ENCODE measurements at regions not wholly inside any gene's neighbourhood (a gene's known extent, or its start where the extent isn't known, plus 50 kb on each side); places are given as distances from the start of the nearest gene placed in this dataset.

DNA sequence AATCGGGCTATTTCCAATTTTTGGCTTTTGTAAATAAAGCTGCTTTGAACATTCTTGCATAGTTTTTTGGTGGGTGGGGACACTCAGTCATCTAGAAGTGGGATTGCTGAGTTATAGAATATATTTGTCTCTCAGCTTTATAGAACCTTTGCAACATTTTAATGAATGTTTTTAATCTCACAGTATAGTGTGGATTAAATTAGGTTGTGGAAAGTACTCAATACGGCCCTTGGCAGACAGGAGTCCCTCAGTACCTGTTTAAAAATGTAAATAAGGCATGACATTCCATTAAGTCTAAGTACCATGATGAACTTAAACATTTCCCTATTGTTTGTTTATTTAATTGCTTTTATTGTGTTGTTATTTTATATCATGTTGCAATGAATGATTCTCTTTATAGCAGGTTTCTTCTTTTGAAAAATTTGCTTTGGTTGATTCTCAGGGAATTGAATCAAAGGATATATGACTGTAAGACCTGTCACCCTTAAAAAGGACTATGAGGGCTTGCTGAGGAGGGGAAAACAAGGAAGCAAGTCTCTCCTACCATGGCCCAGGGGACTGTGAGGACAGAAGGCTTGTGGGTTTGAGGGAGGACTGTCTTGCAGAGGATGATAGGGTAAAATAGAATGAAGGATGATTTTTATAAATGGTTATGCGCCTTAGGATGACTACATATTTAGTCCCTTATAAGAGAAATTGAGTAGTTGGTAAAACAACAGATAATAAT, 165.1 kb downstream of the RPIA start:
- TF ChIP-seq POLR2AphosphoS5 (IDR thresholded peaks at IDR 0.05) = no peak
- TF ChIP-seq POLR2A (IDR thresholded peaks at IDR 0.05) = no peak
- TF ChIP-seq, protein P1, sequence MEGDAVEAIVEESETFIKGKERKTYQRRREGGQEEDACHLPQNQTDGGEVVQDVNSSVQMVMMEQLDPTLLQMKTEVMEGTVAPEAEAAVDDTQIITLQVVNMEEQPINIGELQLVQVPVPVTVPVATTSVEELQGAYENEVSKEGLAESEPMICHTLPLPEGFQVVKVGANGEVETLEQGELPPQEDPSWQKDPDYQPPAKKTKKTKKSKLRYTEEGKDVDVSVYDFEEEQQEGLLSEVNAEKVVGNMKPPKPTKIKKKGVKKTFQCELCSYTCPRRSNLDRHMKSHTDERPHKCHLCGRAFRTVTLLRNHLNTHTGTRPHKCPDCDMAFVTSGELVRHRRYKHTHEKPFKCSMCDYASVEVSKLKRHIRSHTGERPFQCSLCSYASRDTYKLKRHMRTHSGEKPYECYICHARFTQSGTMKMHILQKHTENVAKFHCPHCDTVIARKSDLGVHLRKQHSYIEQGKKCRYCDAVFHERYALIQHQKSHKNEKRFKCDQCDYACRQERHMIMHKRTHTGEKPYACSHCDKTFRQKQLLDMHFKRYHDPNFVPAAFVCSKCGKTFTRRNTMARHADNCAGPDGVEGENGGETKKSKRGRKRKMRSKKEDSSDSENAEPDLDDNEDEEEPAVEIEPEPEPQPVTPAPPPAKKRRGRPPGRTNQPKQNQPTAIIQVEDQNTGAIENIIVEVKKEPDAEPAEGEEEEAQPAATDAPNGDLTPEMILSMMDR (IDR thresholded peaks at IDR 0.05) = no peak
- no peak for TF ChIP-seq EP300 (IDR thresholded peaks at IDR 0.05)
